Endothelial cell (in vitro differentiated cells): ENCODE measurements at regions not wholly inside any gene's neighbourhood (a gene's known extent, or its start where the extent isn't known, plus 50 kb on each side); places are given as distances from the start of the nearest gene placed in this dataset.

Experiments used
- DNase-seq: peaks from one replicate; pipeline ENCODE4 v3.0.0; 2021; ENCODE audit warnings: low spot score
- H3K27ac Mint-ChIP-seq: one replicate; pipeline ENCODE4 v1.8.0; 2021; ENCODE audit warnings: mixed read lengths, inconsistent platforms; ENCODE audit not compliant: unreplicated experiment
- H3K27me3 Mint-ChIP-seq: one replicate; pipeline ENCODE4 v1.8.0; 2021; ENCODE audit warnings: mild to moderate bottlenecking, moderate library complexity, mixed read lengths, inconsistent platforms; ENCODE audit not compliant: unreplicated experiment
- H3K36me3 Mint-ChIP-seq: one replicate; pipeline ENCODE4 v1.8.0; 2021; ENCODE audit warnings: mild to moderate bottlenecking, low read depth, mixed read lengths, inconsistent platforms; ENCODE audit not compliant: unreplicated experiment
- H3K4me1 Mint-ChIP-seq: one replicate; pipeline ENCODE4 v1.8.0; 2021; ENCODE audit warnings: mild to moderate bottlenecking, mixed read lengths, inconsistent platforms; ENCODE audit not compliant: unreplicated experiment
- H3K4me3 Mint-ChIP-seq: one replicate; pipeline ENCODE4 v1.8.0; 2021; ENCODE audit warnings: mild to moderate bottlenecking, mixed read lengths, inconsistent platforms; ENCODE audit not compliant: unreplicated experiment
- H3K9me3 Mint-ChIP-seq: one replicate; pipeline ENCODE4 v1.8.0; 2021; ENCODE audit warnings: mixed read lengths, inconsistent platforms; ENCODE audit not compliant: unreplicated experiment
- CTCF ChIP-seq: fragments of 200-600 bp; sonication (generic); IDR thresholded peaks from one replicate; pipeline ENCODE4 v1.5.0; 2021; ENCODE audit warnings: antibody characterized with exemption; ENCODE audit not compliant: unreplicated experiment

GRCh38 chr7:114138587-114138986 is 219.8 kb upstream of the PPP1R3A start:
- TF ChIP-seq CTCF: no peak
- no peak overlapping the region for H3K4me3 Mint-ChIP-seq
- H3K9me3 Mint-ChIP-seq: no peaks in the 10 kb centered on the region
- no peaks in the 10 kb centered on the region for H3K36me3 Mint-ChIP-seq
- DNase-seq: no peak
- H3K27ac Mint-ChIP-seq: no peak overlapping the region
- H3K27me3 Mint-ChIP-seq: no peaks in the 10 kb centered on the region
- H3K4me1 Mint-ChIP-seq: peaks cover 2% of the 10 kb centered on the region

DNA sequence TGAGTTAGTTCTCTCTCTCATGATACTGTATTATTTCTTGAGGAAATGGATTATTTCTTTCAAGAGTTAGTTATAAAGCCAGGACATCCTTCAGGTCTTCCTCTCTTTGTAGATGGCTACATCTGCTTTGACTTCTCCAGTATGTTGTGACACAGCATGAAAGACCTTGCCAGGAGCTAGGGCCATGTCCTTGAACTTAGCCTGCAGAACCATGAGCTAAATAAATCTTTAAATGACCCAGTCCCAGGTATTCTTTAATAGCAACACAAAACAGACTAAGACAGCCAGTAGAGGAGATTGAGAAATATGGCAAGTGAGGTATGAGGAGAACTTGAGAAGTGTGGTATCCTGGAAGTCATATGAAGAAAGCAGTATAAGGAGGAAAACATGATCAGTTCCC is 214.9 kb upstream of the PPP1R3A start:
- Mint-ChIP-seq H3K9me3 (no peaks in the 10 kb centered on the region), H3K36me3 (no peaks in the 10 kb centered on the region), H3K4me1 (peaks cover 5% of the 10 kb centered on the region), H3K4me3 (no peak overlapping the region), H3K27me3 (no peaks in the 10 kb centered on the region), H3K27ac (no peak overlapping the region)
- DNase-seq: no peak
- no peak for TF ChIP-seq CTCF

DNA sequence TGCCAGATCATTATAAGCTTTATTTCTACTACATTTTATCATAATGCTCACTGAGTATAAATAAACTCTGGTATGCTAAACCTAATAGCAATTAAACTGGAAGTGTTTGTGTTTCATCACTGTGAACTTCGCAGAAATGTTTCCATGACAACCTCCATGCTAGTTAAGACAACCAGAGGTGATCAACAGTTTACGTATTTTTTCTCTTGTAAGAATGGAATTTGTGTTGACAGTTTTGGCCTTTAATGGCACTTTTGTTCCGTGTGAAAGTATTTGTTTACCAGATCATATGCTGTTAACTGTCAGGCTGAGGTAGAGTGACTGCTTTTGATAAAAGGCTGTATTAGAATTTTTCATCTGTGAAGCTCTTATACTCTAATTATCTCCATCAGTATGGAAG is 212.1 kb upstream of the PPP1R3A start:
- Mint-ChIP-seq H3K4me1 (peaks cover 5% of the 10 kb centered on the region), H3K4me3 (no peak overlapping the region), H3K36me3 (no peaks in the 10 kb centered on the region), H3K27me3 (no peaks in the 10 kb centered on the region), H3K9me3 (no peaks in the 10 kb centered on the region), H3K27ac (no peak overlapping the region)
- no peak for DNase-seq
- TF ChIP-seq CTCF: no peak

- DNase-seq: no peak
- H3K9me3 Mint-ChIP-seq: no peaks in the 10 kb centered on the region
- TF ChIP-seq CTCF: no peak
- no peak overlapping the region for H3K27ac Mint-ChIP-seq
- no peaks in the 10 kb centered on the region for H3K27me3 Mint-ChIP-seq
- no peak overlapping the region for H3K4me3 Mint-ChIP-seq
- no peaks in the 10 kb centered on the region for H3K36me3 Mint-ChIP-seq
- H3K4me1 Mint-ChIP-seq: peaks cover 5% of the 10 kb centered on the region
Measured at GRCh38 chr7:114128880-114129279, 210.1 kb upstream of the PPP1R3A start.

GRCh38 chr7:114126095-114126494 is 207.3 kb upstream of the PPP1R3A start:
- Mint-ChIP-seq H3K9me3 (no peaks in the 10 kb centered on the region), H3K27ac (no peak overlapping the region), H3K4me1 (no peaks in the 10 kb centered on the region), H3K4me3 (no peak overlapping the region), H3K27me3 (no peaks in the 10 kb centered on the region), H3K36me3 (no peaks in the 10 kb centered on the region)
- TF ChIP-seq CTCF: no peak
- DNase-seq: no peak
